ENCODE measurements at regions not wholly inside any gene's neighbourhood (a gene's known extent, or its start where the extent isn't known, plus 50 kb on each side); places are given as distances from the start of the nearest gene placed in this dataset.

- DNase-seq = no peak
Observed at GRCh38 chr10:8726779-8727084, 672.2 kb downstream of the GATA3 start.

DNA sequence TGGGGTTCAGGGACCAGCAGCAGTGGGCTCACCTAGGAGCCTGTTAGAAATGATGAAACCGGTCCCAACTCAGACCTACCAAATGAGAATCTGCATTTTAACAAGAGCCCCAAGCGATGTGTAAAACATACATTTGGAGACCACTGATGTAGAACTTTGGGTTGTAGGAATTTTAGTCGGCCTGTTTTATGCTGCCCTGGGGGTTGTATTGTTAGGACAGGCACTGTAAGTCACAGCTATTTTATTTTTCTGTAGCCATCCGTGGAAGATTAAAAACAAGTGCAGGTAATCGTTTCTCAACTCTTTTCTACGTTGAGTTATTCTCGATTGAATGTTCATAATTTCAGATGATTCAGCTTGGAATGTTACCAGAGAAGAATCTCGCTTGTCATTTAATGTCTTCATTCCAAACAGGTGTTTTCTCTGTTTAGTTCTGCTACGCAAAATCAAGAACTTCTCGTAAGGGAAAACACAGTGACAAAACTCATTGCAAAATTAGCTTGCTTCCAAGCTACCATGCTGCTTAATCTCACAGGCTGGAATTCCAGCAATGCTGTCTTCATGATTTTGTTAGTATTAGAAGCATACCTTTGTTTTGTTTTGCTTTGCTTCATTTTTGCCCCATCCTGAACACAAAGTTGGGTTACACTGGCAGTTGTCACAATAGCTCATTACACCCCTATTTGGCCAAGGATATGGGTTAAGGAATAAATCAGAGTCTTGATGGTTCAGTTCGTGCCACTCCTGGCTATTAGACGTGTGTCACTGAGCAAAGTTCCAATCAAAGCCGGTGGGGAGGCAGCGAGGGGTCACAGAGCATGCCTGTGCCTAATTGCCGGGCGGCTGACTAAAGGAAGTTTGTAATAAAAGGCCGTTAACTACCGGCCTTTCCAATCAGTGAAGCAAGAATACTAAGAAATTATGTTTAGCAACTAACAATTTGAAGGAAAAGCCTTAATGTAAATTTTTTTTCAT lies 676.9 kb downstream of the GATA3 start:
- no peak for DNase-seq

- no peak for DNase-seq
Observed at GRCh38 chr10:8738987-8739386, 684.5 kb downstream of the GATA3 start.

- no peak for DNase-seq
Observed at GRCh38 chr10:8752146-8752843, 697.8 kb downstream of the GATA3 start.

- DNase-seq = no peak
Observed at GRCh38 chr10:8758029-8758428, 703.5 kb downstream of the GATA3 start.

- no peak for DNase-seq
Observed at GRCh38 chr10:8766899-8767298, 712.4 kb downstream of the GATA3 start.

- no peak for DNase-seq
Observed at GRCh38 chr10:8767591-8767990, 713.1 kb downstream of the GATA3 start.

DNA sequence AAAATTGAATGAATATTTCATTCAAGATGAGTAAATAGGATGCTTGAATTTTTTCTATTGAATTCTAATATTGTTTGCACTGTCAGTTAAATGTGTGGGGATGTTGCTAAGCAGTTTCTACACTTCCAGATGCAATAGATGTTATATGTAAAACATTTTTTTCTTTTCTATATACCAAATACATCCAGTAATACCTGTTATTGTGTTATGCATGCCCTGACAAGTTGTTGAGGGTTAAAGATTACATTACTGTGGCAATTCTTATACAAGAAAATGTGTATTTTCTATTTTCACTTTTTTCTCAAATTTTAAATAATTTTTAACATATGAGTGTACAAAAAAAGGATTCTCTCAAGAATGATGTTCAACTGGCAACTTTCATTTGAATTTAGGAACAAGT lies 713.9 kb downstream of the GATA3 start:
- no peak for DNase-seq

DNA sequence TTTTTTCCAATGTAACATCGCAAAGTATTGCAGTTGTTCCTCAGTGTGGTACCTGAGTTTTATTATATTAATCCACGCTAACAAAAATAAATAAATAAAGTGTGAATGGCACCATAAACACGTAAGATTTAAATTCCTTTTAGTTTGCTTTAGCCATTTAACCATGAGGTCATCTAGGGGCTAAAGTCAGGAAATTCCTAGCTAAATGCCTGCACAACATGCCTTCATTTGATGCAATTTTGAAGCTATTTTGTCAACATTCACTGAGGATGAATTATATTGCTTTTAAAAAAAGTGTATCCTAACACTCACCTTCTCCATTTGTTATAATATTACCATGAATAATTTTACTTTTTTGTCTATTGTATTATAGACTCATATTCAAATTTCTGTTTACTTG lies 714.4 kb downstream of the GATA3 start:
- no peak for DNase-seq

DNA sequence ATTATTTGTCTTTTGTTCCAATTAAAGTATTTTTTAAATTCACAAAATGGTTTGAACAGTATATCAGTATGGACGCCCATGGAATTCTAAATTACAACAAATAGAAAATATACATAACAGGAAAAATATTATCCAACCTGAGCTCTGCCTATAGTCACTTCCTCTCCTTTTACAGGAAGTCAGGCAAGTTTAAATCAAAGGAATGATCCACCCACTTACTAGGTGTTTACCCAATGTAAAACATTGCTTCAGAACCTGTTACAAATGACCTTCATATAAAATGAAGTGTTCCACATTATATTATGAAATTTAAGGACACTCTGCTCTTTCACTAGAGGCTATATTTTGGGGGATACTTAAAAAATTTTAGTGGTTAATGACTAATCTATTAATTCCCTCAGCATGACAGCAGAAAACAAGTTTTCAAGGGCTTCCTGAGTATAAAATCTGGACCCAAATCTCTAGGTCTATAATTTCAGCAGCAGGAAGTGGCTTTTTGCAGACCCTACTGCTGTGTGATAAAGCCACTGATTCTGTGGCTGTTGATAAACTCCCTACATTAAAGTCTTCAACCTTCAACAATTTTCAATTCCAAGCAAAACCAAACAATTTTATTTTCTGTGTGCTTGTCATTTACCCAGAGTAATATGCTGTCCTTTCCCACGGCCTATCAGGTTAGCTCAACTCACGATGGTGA lies 722.6 kb downstream of the GATA3 start:
- no peak for DNase-seq

DNA sequence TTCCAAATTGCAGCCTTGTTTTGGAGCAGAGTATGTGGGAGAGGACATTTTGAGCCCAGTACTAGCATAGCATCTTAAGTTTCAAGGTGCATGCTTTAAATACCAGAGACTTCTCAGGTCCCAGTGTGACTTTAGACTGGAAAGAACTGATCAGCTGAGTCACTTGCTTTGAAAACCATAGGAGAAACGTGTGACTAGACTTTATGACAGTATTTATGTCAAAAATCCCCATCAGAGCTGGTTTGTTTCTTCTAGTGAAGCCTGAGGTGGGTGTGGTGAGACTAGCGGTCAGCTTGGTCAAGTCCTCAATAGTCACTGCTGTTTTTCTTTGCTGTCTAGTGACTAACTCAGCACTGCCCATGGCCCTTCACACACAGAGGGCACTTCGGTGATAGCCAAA lies 724.2 kb downstream of the GATA3 start:
- no peak for DNase-seq

- DNase-seq = no peak
Observed at GRCh38 chr10:8787649-8788048, 733.2 kb downstream of the GATA3 start.

- DNase-seq = no peak
Observed at GRCh38 chr10:8790390-8790789, 735.9 kb downstream of the GATA3 start.

- peak; percentile 5 for DNase-seq
Observed at GRCh38 chr10:8794860-8795259, 740.4 kb downstream of the GATA3 start.

- no peak for DNase-seq
Observed at GRCh38 chr10:8800426-8800825, 745.9 kb downstream of the GATA3 start.

DNA sequence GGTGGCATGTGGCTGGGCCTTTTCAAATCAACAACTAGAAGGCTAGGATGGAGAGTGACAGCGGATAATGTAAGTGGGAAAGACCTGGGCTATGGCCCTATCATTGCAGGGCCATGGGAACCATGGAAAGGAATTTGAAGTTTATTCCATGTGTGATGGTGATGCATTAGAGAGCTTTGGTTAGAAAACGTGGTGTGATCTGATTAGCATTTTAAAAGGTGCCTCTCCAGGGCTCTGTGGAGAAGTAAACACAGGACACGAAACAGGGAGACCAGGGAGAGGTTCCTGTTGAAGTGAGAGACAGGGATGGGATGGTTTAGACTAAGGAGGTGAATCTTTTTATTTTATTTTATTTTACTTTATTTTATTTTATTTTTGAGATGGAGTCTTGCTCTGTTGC lies 749.5 kb downstream of the GATA3 start:
- no peak for DNase-seq

GRCh38 chr10:8810677-8811076 lies 756.2 kb downstream of the GATA3 start:
- DNase-seq = no peak

- DNase-seq = no peak
Observed at GRCh38 chr10:8811201-8811600, 756.7 kb downstream of the GATA3 start.

DNA sequence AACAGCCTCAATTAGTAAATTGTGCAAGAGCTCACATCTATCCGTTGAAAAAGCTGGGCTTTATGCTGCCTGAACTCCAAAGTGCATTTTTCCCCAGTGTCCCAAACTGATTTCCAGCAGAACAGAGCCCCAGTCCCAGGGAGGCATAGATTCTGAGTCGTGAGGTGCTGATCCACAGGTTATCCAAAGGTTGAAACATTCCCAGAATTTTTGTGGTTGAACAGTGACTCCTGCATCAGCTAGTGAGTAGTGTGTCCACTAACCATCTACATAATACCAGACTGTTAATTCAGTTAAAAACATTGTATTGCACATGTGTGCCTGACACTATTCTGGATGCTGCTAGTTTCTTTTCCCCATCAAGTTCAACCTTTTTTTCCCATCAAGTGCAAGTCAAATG lies 761.5 kb downstream of the GATA3 start:
- DNase-seq = no peak

- no peak for DNase-seq
Observed at GRCh38 chr10:8817299-8817698, 762.8 kb downstream of the GATA3 start.

DNA sequence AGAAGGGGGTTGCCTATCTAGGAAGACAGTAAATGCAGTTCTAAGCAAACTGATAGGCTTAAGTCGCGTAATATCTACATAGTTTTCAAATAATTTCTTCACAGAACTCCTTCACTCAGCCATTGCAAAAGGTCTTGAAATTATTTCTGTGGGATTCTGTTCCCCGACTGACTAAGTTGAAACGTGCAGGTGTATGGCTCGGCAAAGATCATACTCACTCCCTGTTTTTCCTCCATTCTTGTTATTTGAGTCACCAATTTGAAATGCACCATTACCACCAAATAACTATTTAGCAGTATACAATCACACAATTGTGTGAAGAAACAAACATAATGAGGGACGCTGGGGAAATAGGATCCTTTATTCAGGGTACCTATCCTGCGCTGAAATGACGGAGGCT lies 771.1 kb downstream of the GATA3 start:
- DNase-seq = no peak

DNA sequence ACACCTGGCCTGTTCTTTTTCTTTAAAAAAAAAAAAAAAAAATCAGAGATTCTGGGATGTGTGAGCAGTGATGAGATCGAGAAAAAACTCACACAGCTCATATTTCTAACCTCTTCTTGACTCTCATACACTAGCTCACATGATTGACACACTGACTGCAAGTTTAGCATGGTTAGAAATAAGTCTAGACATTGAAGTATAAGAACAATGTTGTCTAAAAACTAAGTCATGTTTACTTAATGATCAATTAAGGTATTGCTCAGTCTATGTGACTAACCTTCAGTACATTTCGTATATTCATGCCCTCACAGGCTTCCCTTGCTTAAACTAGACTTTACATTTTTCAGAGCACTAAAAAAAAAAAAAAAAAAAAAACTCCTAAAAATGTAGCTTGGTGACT lies 775.1 kb downstream of the GATA3 start:
- DNase-seq = no peak

DNA sequence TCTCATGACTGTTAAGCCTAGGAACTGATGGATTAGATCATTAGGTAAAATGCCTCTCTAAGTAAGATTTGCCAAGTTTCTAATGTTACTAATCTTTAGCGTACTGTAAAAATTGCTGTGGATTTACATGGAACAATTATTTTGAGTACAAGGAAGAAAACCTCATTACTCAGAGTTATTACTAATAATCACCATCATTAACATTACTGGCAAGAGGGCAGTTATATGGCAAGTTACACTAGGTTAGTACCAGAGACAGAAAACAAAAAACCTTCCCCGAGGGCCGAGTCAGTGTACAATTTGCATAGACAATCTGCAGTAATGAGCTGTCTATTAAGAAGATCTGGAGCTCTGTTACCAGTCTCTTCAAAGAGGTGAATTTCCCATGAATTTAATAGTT lies 775.6 kb downstream of the GATA3 start:
- DNase-seq = no peak

DNA sequence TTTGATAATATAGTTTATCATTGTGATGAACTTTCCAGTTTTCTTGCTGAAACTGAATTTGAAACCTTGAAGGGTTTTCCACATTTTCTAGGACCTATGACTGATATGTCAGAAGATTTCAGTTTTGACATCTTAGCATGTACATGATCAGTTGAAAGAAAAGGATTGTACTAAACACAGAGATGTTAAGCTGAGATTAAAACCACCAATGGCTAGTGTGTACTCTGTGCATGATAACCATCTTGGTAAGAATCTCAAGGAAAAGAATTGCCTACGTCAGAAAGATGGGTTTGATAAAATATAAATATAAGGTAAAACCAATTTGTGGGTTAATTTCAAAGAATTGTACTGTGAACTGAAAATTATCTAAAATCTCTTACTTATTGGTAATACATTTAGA lies 776.4 kb downstream of the GATA3 start:
- DNase-seq = no peak
